AG04450 (cell line): ENCODE measurements at regions not wholly inside any gene's neighbourhood (a gene's known extent, or its start where the extent isn't known, plus 50 kb on each side); places are given as distances from the start of the nearest gene placed in this dataset.

Source experiments
- CTCF ChIA-PET: fragments of 300-600, 350-600 bp; formaldehyde crosslinking; extraction: SDS; loops from one replicate; lab custom pipeline; 2022; ENCODE audit warnings: antibody characterized with exemption, inconsistent platforms; lab: Charles Lee
- POLR2A ChIA-PET: fragments of 350-600 bp; formaldehyde crosslinking; extraction: SDS; loops from one replicate; lab custom pipeline; 2021; ENCODE audit warnings: antibody characterized with exemption, inconsistent platforms; lab: Yijun Ruan, JAX
- DNase-seq: peaks from one replicate; pipeline ENCODE4 v3.0.0-alpha.2; 2011; ENCODE audit warnings: low read depth, low spot score
- H3K27ac ChIP-seq: one replicate; pipeline ENCODE4 v1.5.1; 2012; ENCODE audit warnings: low read depth, low read length, control low read depth
- H3K27me3 ChIP-seq: one replicate; pipeline ENCODE4 v1.6.0; 2012; ENCODE audit warnings: low read length; ENCODE audit not compliant: control insufficient read depth, insufficient read depth
- H3K4me3 ChIP-seq: 2 replicates; pipeline ENCODE4 v1.5.1; 2011; ENCODE audit warnings: mild to moderate bottlenecking, low read depth, low read length, control low read depth
- H3K9me3 ChIP-seq: 2 replicates; pipeline ENCODE4 v1.5.1; 2012; ENCODE audit warnings: low read length; ENCODE audit not compliant: control insufficient read depth, insufficient read depth
- CTCF ChIP-seq: IDR thresholded peaks from 2 replicates; pipeline ENCODE4 v1.5.1; 2011; ENCODE audit warnings: low read depth, low read length, control low read depth, inconsistent platforms

GRCh38 chr2:59896499-59897245, 656.8 kb downstream of the BCL11A start:
- POLR2A ChIA-PET, result no interaction called here
- Histone ChIP-seq H3K27me3 (no peaks in the 10 kb centered on the region), H3K27ac (no peak overlapping the region), H3K4me3 (no peak overlapping the region), H3K9me3 (no peaks in the 10 kb centered on the region)
- DNase-seq, result no peak
- CTCF ChIA-PET, result no interaction called here
- no peak for TF ChIP-seq CTCF

- H3K27ac ChIP-seq, result no peak overlapping the region
- no peak for DNase-seq
- H3K9me3 ChIP-seq, result no peaks in the 10 kb centered on the region
- H3K4me3 ChIP-seq, result no peak overlapping the region
- H3K27me3 ChIP-seq, result no peaks in the 10 kb centered on the region
- no peak for TF ChIP-seq CTCF
- CTCF ChIA-PET, result no interaction called here
- POLR2A ChIA-PET, result no interaction called here
Measured at GRCh38 chr2:59893612-59894011, 659.8 kb downstream of the BCL11A start.

- ChIA-PET POLR2A (no interaction called here), CTCF (no interaction called here)
- H3K9me3 ChIP-seq, result no peaks in the 10 kb centered on the region
- H3K4me3 ChIP-seq, result no peak overlapping the region
- DNase-seq, result no peak
- H3K27me3 ChIP-seq, result no peaks in the 10 kb centered on the region
- no peak overlapping the region for H3K27ac ChIP-seq
- no peak for TF ChIP-seq CTCF
Measured at GRCh38 chr2:59892398-59892797, 661.1 kb downstream of the BCL11A start.

GRCh38 chr2:59889305-59889704, 664.1 kb downstream of the BCL11A start:
- H3K27ac ChIP-seq, result no peak overlapping the region
- H3K4me3 ChIP-seq, result no peak overlapping the region
- ChIA-PET POLR2A (no interaction called here), CTCF (no interaction called here)
- no peak for TF ChIP-seq CTCF
- H3K9me3 ChIP-seq, result no peaks in the 10 kb centered on the region
- H3K27me3 ChIP-seq, result no peaks in the 10 kb centered on the region
- DNase-seq, result no peak

- no peak for DNase-seq
- POLR2A ChIA-PET, result no interaction called here
- CTCF ChIA-PET, result no interaction called here
- no peak overlapping the region for H3K27ac ChIP-seq
- H3K27me3 ChIP-seq, result no peaks in the 10 kb centered on the region
- no peak for TF ChIP-seq CTCF
- no peak overlapping the region for H3K4me3 ChIP-seq
- no peaks in the 10 kb centered on the region for H3K9me3 ChIP-seq
Measured at GRCh38 chr2:59888706-59889105, 664.7 kb downstream of the BCL11A start.
